ENCODE measurements at regions not wholly inside any gene's neighbourhood (a gene's known extent, or its start where the extent isn't known, plus 50 kb on each side); places are given as distances from the start of the nearest gene placed in this dataset.

DNA sequence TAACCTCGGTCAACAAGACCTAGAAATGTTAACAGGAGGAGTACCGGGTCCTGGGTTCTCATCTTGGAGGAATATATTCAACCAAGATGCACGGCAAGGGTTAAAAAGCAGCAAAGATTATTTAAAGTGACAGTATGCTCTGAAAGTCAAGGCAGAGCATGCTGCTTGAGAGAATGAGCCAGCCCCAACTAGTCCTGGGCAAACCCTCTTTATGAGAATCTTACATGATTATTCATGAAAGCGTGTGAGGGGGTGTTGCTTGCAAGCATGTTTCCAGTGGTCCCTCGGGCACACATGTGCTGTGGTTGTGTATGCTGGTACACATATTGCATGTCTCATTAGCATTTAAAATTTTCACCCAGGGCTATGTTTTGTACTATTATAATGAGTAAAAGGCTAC, 1445.6 kb downstream of the SI start:
- DNase-seq (peak in 1 of 4 donors; percentile 3), ATAC-seq (no peak)
- Histone ChIP-seq H3K27me3 (no peaks in the 10 kb centered on the region), H3K27ac (no peak overlapping the region), H3K36me3 (no peaks in the 10 kb centered on the region), H3K4me1 (no peaks in the 10 kb centered on the region), H3K9me3 (peaks cover 0 to 6% of the 10 kb centered on the region in 2 donors), H3K4me3 (no peak overlapping the region)
- TF ChIP-seq, protein P1, sequence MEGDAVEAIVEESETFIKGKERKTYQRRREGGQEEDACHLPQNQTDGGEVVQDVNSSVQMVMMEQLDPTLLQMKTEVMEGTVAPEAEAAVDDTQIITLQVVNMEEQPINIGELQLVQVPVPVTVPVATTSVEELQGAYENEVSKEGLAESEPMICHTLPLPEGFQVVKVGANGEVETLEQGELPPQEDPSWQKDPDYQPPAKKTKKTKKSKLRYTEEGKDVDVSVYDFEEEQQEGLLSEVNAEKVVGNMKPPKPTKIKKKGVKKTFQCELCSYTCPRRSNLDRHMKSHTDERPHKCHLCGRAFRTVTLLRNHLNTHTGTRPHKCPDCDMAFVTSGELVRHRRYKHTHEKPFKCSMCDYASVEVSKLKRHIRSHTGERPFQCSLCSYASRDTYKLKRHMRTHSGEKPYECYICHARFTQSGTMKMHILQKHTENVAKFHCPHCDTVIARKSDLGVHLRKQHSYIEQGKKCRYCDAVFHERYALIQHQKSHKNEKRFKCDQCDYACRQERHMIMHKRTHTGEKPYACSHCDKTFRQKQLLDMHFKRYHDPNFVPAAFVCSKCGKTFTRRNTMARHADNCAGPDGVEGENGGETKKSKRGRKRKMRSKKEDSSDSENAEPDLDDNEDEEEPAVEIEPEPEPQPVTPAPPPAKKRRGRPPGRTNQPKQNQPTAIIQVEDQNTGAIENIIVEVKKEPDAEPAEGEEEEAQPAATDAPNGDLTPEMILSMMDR (IDR thresholded peaks at IDR 0.05), result no peak
- intact Hi-C loops (cut with DNase I), result no loop called here

DNA sequence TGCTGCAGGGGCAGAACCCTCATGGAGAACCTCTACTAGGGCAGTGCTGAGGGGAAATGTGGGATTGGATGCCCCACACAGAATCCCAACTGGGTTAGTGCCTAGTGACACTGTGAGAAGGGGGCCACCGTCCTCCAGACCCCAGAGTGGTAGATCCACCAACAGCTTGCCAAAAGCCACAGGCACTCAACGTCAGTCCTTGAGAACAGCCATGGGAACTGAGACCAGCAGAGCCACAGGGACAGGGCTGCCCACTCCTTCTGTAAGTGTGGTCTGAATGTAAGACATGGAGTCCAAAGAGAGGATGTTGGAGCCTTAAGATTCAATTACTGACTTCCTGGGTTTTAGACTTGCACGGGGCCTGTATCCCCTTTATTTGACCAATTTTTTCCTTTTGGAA, 1451.5 kb downstream of the SI start:
- peak in 1 of 4 donors; percentile 18 for DNase-seq
- H3K36me3 ChIP-seq, result no peaks in the 10 kb centered on the region
- TF ChIP-seq, protein P1 (IDR thresholded peaks at IDR 0.05), result no peak
- no peaks in the 10 kb centered on the region for H3K4me1 ChIP-seq
- no peak overlapping the region for H3K27ac ChIP-seq
- intact Hi-C loops (cut with DNase I), result no loop called here
- no peaks in the 10 kb centered on the region for H3K27me3 ChIP-seq
- ATAC-seq, result no peak
- no peaks in the 10 kb centered on the region for H3K9me3 ChIP-seq
- H3K4me3 ChIP-seq, result no peak overlapping the region

DNA sequence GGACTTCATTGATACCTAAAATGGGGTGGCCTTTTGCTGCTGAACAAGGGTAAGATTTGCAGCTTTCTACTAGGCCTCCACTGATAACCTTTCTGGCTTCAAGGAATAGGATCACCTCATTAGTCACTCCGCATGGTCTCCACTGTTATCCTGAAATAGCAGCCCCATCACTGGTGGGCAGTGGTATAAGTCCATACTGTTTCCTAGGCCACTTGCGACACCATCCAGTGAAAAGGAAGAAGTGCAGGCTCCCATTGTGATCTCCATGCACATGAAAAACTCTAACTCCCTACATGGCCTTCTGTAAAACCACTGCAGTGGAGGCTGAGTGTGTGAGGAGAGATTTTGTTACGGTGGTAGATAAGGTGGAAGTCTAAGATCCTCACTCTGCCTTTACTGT, 1455.9 kb downstream of the SI start:
- TF ChIP-seq, protein P1 (IDR thresholded peaks at IDR 0.05), result no peak
- DNase-seq (peak in 2 of 4 donors; percentile 10 to 38), ATAC-seq (no peak)
- Histone ChIP-seq H3K27me3 (no peaks in the 10 kb centered on the region), H3K9me3 (no peaks in the 10 kb centered on the region), H3K36me3 (no peaks in the 10 kb centered on the region), H3K4me3 (no peak overlapping the region), H3K27ac (no peak overlapping the region), H3K4me1 (no peaks in the 10 kb centered on the region)
- intact Hi-C loops (cut with DNase I), result no loop called here

DNA sequence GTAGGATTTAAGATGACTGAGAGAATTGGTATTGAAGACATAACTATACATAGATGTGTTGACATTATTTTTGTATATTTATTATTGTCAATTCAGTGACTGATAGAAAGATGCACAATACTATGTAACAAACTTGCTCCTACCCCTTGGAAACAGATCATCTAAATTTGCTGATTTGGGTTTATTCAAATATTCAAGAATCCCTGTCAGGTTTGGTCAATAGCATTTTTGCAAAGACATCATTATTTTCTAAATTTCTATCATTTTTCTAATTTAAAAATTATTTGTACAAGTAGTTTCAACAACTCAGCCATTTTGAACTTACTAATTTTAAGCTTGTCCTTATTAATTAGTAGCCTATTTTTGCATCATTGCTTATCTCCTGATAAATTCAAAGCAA, 1463.4 kb downstream of the SI start:
- Histone ChIP-seq H3K27me3 (no peaks in the 10 kb centered on the region), H3K36me3 (no peaks in the 10 kb centered on the region), H3K4me3 (no peak overlapping the region), H3K4me1 (no peaks in the 10 kb centered on the region), H3K27ac (no peak overlapping the region), H3K9me3 (no peaks in the 10 kb centered on the region)
- TF ChIP-seq, protein P1 (IDR thresholded peaks at IDR 0.05), result no peak
- intact Hi-C loops (cut with DNase I), result no loop called here
- DNase-seq, result no peak
- no peak for ATAC-seq

DNA sequence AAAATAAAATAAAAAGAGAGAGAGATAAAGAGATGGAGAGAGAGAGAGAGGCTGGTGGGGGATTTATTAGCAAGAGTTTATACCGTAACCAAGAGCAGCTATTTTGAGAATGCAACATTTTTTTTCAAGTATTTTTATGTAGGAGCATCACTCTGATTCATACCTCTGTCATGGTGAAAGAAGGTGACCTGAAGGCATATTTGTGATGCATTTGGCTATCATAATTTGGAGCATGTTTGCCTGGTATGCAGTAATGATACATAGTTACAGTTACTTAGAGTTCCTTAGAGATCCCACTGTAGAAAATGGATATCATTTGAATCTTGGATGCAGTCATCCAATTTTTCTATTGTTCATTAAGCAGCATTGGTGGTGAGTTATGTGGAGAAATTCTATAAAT, 1472.4 kb downstream of the SI start:
- H3K4me1 ChIP-seq, result no peaks in the 10 kb centered on the region
- TF ChIP-seq, protein P1 (IDR thresholded peaks at IDR 0.05), result no peak
- H3K9me3 ChIP-seq, result no peaks in the 10 kb centered on the region
- H3K36me3 ChIP-seq, result no peaks in the 10 kb centered on the region
- intact Hi-C loops (cut with DNase I), result no loop called here
- no peak for DNase-seq
- no peak overlapping the region for H3K4me3 ChIP-seq
- H3K27ac ChIP-seq, result no peak overlapping the region
- H3K27me3 ChIP-seq, result no peaks in the 10 kb centered on the region
- ATAC-seq, result no peak

Data from left lung (tissue), 4 donors.